ENCODE measurements at regions not wholly inside any gene's neighbourhood (a gene's known extent, or its start where the extent isn't known, plus 50 kb on each side); places are given as distances from the start of the nearest gene placed in this dataset.

DNA sequence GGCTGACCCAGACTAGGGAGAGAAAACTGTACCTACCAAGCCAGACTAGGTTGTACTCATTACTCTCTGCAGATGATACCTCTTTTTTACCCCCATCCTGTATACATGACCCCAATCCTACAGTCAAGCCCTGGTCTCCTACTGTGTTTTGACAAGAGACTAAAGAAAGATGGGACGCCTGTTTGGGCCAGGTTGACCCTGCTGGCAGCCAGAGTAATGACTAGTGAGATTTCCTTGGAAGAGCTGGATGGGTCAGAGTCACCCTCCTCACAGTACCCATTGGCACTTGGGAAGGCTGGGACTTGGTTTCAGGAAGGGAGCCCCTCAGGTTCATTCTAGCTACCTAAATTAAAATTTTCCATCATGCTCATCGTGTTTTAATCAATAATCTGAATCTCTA is 89.7 kb upstream of the NR4A3 start:
- TF ChIP-seq, protein P1, sequence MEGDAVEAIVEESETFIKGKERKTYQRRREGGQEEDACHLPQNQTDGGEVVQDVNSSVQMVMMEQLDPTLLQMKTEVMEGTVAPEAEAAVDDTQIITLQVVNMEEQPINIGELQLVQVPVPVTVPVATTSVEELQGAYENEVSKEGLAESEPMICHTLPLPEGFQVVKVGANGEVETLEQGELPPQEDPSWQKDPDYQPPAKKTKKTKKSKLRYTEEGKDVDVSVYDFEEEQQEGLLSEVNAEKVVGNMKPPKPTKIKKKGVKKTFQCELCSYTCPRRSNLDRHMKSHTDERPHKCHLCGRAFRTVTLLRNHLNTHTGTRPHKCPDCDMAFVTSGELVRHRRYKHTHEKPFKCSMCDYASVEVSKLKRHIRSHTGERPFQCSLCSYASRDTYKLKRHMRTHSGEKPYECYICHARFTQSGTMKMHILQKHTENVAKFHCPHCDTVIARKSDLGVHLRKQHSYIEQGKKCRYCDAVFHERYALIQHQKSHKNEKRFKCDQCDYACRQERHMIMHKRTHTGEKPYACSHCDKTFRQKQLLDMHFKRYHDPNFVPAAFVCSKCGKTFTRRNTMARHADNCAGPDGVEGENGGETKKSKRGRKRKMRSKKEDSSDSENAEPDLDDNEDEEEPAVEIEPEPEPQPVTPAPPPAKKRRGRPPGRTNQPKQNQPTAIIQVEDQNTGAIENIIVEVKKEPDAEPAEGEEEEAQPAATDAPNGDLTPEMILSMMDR (IDR thresholded peaks at IDR 0.05), result no peak
- TF ChIP-seq EP300 (IDR thresholded peaks at IDR 0.05), result no peak

Data from upper lobe of left lung (tissue), 4 donors.